Forelimb muscle (tissue), 1 donor: ENCODE measurements at regions not wholly inside any gene's neighbourhood (a gene's known extent, or its start where the extent isn't known, plus 50 kb on each side); places are given as distances from the start of the nearest gene placed in this dataset.
"Not testable (repeated sequence)": the region's sequence is repeated elsewhere in the genome, so short reads cannot be mapped to it uniquely, and the experiment has no call there.

Experiments used
- DNase-seq: peaks from one replicate; pipeline ENCODE4 v3.0.0-alpha.2; 2013; ENCODE audit warnings: low read depth

- DNase-seq = not testable (repeated sequence)
Observed at GRCh38 chr13:22813531-22814377, 367.0 kb upstream of the SGCG start.

- DNase-seq = not testable (repeated sequence)
Observed at GRCh38 chr13:22814433-22814832, 366.3 kb upstream of the SGCG start.

GRCh38 chr13:22821589-22821988 is 359.2 kb upstream of the SGCG start:
- DNase-seq = no peak

GRCh38 chr13:22825186-22825585 is 355.6 kb upstream of the SGCG start:
- no peak for DNase-seq

- DNase-seq = no peak
Observed at GRCh38 chr13:22828081-22828480, 352.7 kb upstream of the SGCG start.

GRCh38 chr13:22836475-22836874 is 344.3 kb upstream of the SGCG start:
- no peak for DNase-seq

GRCh38 chr13:22837980-22838647 is 342.7 kb upstream of the SGCG start:
- DNase-seq = no peak

- DNase-seq = no peak
Observed at GRCh38 chr13:22839603-22840530, 340.9 kb upstream of the SGCG start.

- no peak for DNase-seq
Observed at GRCh38 chr13:22846551-22846950, 334.2 kb upstream of the SGCG start.

- no peak for DNase-seq
Observed at GRCh38 chr13:22848539-22849052, 332.2 kb upstream of the SGCG start.

GRCh38 chr13:22855926-22856325 is 324.9 kb upstream of the SGCG start:
- DNase-seq = no peak

GRCh38 chr13:22858980-22859379 is 321.8 kb upstream of the SGCG start:
- not testable (repeated sequence) for DNase-seq

GRCh38 chr13:22859411-22859810 is 321.4 kb upstream of the SGCG start:
- not testable (repeated sequence) for DNase-seq

- DNase-seq = no peak
Observed at GRCh38 chr13:22861958-22862466, 318.8 kb upstream of the SGCG start.

GRCh38 chr13:22862478-22862877 is 318.3 kb upstream of the SGCG start:
- peak; percentile 36 for DNase-seq

GRCh38 chr13:22866221-22866620 is 314.6 kb upstream of the SGCG start:
- DNase-seq = no peak

GRCh38 chr13:22871231-22871630 is 309.5 kb upstream of the SGCG start:
- DNase-seq = no peak

- DNase-seq = no peak
Observed at GRCh38 chr13:22874839-22875238, 305.9 kb upstream of the SGCG start.

- DNase-seq = no peak
Observed at GRCh38 chr13:22877421-22877820, 303.4 kb upstream of the SGCG start.

- no peak for DNase-seq
Observed at GRCh38 chr13:22880741-22881720, 299.7 kb upstream of the SGCG start.
